Osteoblast (primary cell): ENCODE measurements at regions not wholly inside any gene's neighbourhood (a gene's known extent, or its start where the extent isn't known, plus 50 kb on each side); places are given as distances from the start of the nearest gene placed in this dataset.

Experiments used
- DNase-seq: peaks from one replicate; pipeline ENCODE4 v3.0.0; 2011; ENCODE audit warnings: low spot score, mixed read lengths; ENCODE audit not compliant: insufficient read length; ENCODE audit errors: missing footprints
- H2AFZ ChIP-seq: 2 replicates; pipeline ENCODE4 v1.6.0; 2011; ENCODE audit warnings: mild to moderate bottlenecking, low read length
- H3K27ac ChIP-seq: 2 replicates; pipeline ENCODE4 v1.5.1; 2011; ENCODE audit warnings: mild to moderate bottlenecking, low read depth, low read length, moderate library complexity
- H3K27me3 ChIP-seq: 2 replicates; pipeline ENCODE4 v1.6.0; 2012; ENCODE audit warnings: mild to moderate bottlenecking, control low read depth, inconsistent platforms, low read length, moderate library complexity; ENCODE audit not compliant: insufficient read depth
- H3K36me3 ChIP-seq: 2 replicates; pipeline ENCODE4 v1.5.1; 2011; ENCODE audit warnings: mild to moderate bottlenecking, low read length, control low read depth, moderate library complexity; ENCODE audit not compliant: insufficient read depth
- H3K4me1 ChIP-seq: 2 replicates; pipeline ENCODE4 v1.5.1; 2011; ENCODE audit warnings: mild to moderate bottlenecking, low read length, control low read depth, moderate library complexity; ENCODE audit not compliant: insufficient read depth
- H3K4me2 ChIP-seq: 2 replicates; pipeline ENCODE4 v1.6.0; 2011; ENCODE audit warnings: mild to moderate bottlenecking, low read length; ENCODE audit not compliant: insufficient read depth
- H3K4me3 ChIP-seq: fragments of 200-600 bp; sonication (generic); 3 replicates; pipeline ENCODE4 v1.5.1; 2012; ENCODE audit warnings: mild to moderate bottlenecking, low read length, inconsistent platforms; ENCODE audit not compliant: insufficient read depth
- H3K79me2 ChIP-seq: 2 replicates; pipeline ENCODE4 v1.6.0; 2012; ENCODE audit warnings: mild to moderate bottlenecking, low read length, control low read depth, inconsistent platforms; ENCODE audit not compliant: insufficient read depth
- H3K9me3 ChIP-seq: 2 replicates; pipeline ENCODE4 v1.5.1; 2011; ENCODE audit warnings: low read depth, low read length, control low read depth
- H4K20me1 ChIP-seq: 2 replicates; pipeline ENCODE4 v1.6.0; 2012; ENCODE audit warnings: mild to moderate bottlenecking, low read length, control low read depth; ENCODE audit not compliant: insufficient read depth
- TF ChIP-seq, protein P1 (sequence below): IDR thresholded peaks from 2 replicates; pipeline ENCODE4 v1.5.1; 2011; ENCODE audit warnings: mild to moderate bottlenecking, low read depth, low read length, moderate library complexity; ENCODE audit errors: extremely low read depth

DNA sequence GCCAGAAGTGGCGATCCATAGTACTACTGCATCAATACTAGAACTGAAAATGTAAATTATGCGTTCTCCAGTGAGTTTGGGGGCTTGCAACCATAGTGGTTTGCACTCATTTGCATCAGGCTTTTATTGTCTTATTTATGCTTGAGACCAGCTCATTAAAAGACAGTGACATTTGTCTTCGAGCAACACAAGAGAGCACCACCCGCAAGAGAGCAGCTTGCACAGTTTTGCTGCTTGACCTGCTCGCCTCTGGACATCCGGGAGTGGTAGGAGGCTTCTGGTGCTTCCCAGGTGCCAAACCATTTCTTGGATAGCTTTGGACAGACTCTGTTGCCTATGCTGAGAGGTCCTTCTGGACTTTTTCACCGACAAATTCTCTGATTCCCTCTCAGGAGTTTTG lies 294.6 kb downstream of the MEX3B start:
- Histone ChIP-seq H3K36me3 (no peaks in the 10 kb centered on the region), H2AFZ (no peak overlapping the region), H3K9me3 (no peaks in the 10 kb centered on the region), H3K4me1 (no peaks in the 10 kb centered on the region), H3K79me2 (no peaks in the 10 kb centered on the region), H3K27ac (no peak overlapping the region), H3K27me3 (no peaks in the 10 kb centered on the region), H3K4me2 (no peak overlapping the region), H3K4me3 (no peak overlapping the region), H4K20me1 (no peaks in the 10 kb centered on the region)
- TF ChIP-seq, protein P1, sequence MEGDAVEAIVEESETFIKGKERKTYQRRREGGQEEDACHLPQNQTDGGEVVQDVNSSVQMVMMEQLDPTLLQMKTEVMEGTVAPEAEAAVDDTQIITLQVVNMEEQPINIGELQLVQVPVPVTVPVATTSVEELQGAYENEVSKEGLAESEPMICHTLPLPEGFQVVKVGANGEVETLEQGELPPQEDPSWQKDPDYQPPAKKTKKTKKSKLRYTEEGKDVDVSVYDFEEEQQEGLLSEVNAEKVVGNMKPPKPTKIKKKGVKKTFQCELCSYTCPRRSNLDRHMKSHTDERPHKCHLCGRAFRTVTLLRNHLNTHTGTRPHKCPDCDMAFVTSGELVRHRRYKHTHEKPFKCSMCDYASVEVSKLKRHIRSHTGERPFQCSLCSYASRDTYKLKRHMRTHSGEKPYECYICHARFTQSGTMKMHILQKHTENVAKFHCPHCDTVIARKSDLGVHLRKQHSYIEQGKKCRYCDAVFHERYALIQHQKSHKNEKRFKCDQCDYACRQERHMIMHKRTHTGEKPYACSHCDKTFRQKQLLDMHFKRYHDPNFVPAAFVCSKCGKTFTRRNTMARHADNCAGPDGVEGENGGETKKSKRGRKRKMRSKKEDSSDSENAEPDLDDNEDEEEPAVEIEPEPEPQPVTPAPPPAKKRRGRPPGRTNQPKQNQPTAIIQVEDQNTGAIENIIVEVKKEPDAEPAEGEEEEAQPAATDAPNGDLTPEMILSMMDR: no peak
- no peak for DNase-seq

GRCh38 chr15:81749716-81750375 lies 296.0 kb downstream of the MEX3B start:
- Histone ChIP-seq H4K20me1 (no peaks in the 10 kb centered on the region), H3K79me2 (no peaks in the 10 kb centered on the region), H3K27me3 (no peaks in the 10 kb centered on the region), H3K4me2 (no peak overlapping the region), H3K4me1 (no peaks in the 10 kb centered on the region), H3K27ac (no peak overlapping the region), H3K36me3 (no peaks in the 10 kb centered on the region), H2AFZ (no peak overlapping the region), H3K9me3 (no peaks in the 10 kb centered on the region), H3K4me3 (no peak overlapping the region)
- TF ChIP-seq, protein P1: no peak
- DNase-seq: no peak

- Histone ChIP-seq H3K4me1 (no peaks in the 10 kb centered on the region), H3K27ac (no peak overlapping the region), H3K4me3 (no peak overlapping the region), H3K36me3 (no peaks in the 10 kb centered on the region), H3K27me3 (no peaks in the 10 kb centered on the region), H4K20me1 (no peaks in the 10 kb centered on the region), H3K9me3 (no peaks in the 10 kb centered on the region), H3K79me2 (no peaks in the 10 kb centered on the region), H3K4me2 (no peak overlapping the region), H2AFZ (no peak overlapping the region)
- DNase-seq: no peak
- TF ChIP-seq, protein P1: no peak
Measured at GRCh38 chr15:81747482-81747881, 298.3 kb downstream of the MEX3B start.

DNA sequence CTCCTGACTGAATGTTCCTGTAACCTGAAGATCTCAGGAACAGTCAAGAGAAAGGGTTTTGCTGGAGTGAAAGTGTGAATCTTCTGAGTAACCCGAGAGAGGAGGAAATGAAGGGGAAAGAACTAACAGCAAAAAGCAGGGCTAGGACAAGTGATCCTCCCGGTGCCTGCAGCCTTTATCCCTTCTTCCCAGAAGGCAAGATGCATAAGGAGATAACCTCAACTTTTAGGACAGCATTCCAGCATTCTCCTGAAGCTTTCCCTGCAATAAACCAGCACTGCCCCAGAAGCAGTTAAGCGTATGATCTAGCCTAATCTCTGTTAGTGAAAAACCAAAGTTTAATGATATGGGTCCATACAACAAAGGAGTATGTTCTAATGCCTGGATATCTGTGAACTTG lies 298.8 kb downstream of the MEX3B start:
- H3K4me1 ChIP-seq: no peaks in the 10 kb centered on the region

More for the DNA sequence above, 298.8 kb downstream of the MEX3B start:
- Histone ChIP-seq H3K79me2 (no peaks in the 10 kb centered on the region), H3K9me3 (no peaks in the 10 kb centered on the region), H3K27me3 (no peaks in the 10 kb centered on the region), H3K36me3 (no peaks in the 10 kb centered on the region), H4K20me1 (no peaks in the 10 kb centered on the region), H3K4me2 (no peak overlapping the region), H3K27ac (no peak overlapping the region), H3K4me3 (no peak overlapping the region), H2AFZ (no peak overlapping the region)
- no peak for DNase-seq
- TF ChIP-seq, protein P1: no peak
